A673 (cell line): ENCODE measurements at regions not wholly inside any gene's neighbourhood (a gene's known extent, or its start where the extent isn't known, plus 50 kb on each side); places are given as distances from the start of the nearest gene placed in this dataset.

ENCODE experiments used
- EZH2 ChIP-seq: fragments of 200-600 bp; sonication (generic); IDR thresholded peaks from 2 replicates; pipeline ENCODE4 v1.6.1; 2017; ENCODE audit warnings: borderline replicate concordance, low read depth, mild to moderate bottlenecking, mixed read lengths, antibody characterized with exemption, low read length; ENCODE audit not compliant: poor library complexity, severe bottlenecking
- TF ChIP-seq, protein P1 (sequence below): fragments of 300-800, 200-600 bp; sonication (generic); conservative IDR thresholded peaks from 2 replicates; pipeline ENCODE4 v1.5.1; 2017; ENCODE audit warnings: low read depth, mild to moderate bottlenecking, antibody characterized with exemption, low read length, moderate library complexity, mixed read lengths

DNA sequence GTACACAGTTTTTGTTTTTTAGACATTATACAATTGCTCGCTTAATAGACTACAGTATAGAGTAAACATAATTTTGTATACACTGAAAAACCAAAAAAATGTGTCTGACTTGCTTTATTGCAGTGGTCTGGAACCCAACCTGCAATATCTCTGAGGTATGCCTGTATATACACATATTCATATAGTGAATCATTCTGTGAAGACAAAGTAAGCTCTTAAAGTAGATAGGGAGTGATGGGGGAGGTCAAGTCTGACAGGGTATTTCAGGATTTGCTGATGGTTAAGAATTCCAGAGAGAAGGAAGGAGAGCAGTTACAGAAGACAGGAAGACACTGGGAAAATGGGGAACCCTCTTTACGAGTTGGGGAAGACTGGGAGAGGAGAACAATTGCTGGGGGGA is 417.9 kb downstream of the CD109 start:
- TF ChIP-seq, protein P1, sequence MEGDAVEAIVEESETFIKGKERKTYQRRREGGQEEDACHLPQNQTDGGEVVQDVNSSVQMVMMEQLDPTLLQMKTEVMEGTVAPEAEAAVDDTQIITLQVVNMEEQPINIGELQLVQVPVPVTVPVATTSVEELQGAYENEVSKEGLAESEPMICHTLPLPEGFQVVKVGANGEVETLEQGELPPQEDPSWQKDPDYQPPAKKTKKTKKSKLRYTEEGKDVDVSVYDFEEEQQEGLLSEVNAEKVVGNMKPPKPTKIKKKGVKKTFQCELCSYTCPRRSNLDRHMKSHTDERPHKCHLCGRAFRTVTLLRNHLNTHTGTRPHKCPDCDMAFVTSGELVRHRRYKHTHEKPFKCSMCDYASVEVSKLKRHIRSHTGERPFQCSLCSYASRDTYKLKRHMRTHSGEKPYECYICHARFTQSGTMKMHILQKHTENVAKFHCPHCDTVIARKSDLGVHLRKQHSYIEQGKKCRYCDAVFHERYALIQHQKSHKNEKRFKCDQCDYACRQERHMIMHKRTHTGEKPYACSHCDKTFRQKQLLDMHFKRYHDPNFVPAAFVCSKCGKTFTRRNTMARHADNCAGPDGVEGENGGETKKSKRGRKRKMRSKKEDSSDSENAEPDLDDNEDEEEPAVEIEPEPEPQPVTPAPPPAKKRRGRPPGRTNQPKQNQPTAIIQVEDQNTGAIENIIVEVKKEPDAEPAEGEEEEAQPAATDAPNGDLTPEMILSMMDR: no peak
- TF ChIP-seq EZH2: no peak
